ENCODE measurements at regions not wholly inside any gene's neighbourhood (a gene's known extent, or its start where the extent isn't known, plus 50 kb on each side); places are given as distances from the start of the nearest gene placed in this dataset.

DNA sequence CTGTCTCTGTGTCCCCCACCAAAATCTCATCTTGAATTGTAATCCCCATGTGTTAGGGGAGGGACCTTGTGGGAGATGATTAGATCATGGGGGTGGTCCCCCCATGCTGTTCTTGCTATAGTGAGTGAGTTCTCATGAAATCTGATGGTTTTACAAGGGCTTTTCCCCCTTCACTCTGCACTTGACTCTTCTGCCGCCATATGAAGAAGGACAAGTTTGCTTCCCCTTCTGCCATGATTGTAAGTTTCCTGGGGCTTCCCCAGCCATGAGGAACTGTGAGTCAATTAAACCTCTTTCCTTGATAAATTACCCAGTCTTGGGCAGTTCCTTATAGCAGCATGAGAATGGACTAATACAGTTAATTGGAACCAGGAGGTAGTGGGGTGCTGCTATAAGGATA is 137.1 kb upstream of the RAB4A start:
- no peak for TF ChIP-seq ELF4 (CRISPR knock-in tag; IDR thresholded peaks at IDR 0.05; ENCODE audit: borderline replicate concordance)
- no peak for TF ChIP-seq RELA (CRISPR knock-in tag; IDR thresholded peaks at IDR 0.05)
- no peak for TF ChIP-seq SETDB1 (CRISPR knock-in tag; IDR thresholded peaks at IDR 0.05; ENCODE audit: borderline replicate concordance)
- no peak for TF ChIP-seq STAG1 (CRISPR knock-in tag; IDR thresholded peaks at IDR 0.05)
- TF ChIP-seq, protein P1, sequence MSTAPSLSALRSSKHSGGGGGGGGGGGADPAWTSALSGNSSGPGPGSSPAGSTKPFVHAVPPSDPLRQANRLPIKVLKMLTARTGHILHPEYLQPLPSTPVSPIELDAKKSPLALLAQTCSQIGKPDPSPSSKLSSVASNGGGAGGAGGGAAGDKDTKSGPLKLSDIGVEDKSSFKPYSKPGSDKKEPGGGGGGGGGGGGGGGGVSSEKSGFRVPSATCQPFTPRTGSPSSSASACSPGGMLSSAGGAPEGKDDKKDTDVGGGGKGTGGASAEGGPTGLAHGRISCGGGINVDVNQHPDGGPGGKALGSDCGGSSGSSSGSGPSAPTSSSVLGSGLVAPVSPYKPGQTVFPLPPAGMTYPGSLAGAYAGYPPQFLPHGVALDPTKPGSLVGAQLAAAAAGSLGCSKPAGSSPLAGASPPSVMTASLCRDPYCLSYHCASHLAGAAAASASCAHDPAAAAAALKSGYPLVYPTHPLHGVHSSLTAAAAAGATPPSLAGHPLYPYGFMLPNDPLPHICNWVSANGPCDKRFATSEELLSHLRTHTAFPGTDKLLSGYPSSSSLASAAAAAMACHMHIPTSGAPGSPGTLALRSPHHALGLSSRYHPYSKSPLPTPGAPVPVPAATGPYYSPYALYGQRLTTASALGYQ (CRISPR knock-in tag; IDR thresholded peaks at IDR 0.05) = no peak
- TF ChIP-seq ZNF205 (CRISPR knock-in tag; IDR thresholded peaks at IDR 0.05) = no peak
- TF ChIP-seq, protein P2, sequence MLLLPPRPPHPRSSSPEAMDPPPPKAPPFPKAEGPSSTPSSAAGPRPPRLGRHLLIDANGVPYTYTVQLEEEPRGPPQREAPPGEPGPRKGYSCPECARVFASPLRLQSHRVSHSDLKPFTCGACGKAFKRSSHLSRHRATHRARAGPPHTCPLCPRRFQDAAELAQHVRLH (CRISPR knock-in tag; IDR thresholded peaks at IDR 0.05; ENCODE audit: borderline replicate concordance, low read depth) = no peak
- TF ChIP-seq PHF21A (CRISPR knock-in tag; IDR thresholded peaks at IDR 0.05) = no peak
- no peak for TF ChIP-seq ZNF558 (CRISPR knock-in tag; IDR thresholded peaks at IDR 0.05; ENCODE audit: borderline replicate concordance)
- TF ChIP-seq, protein P3, sequence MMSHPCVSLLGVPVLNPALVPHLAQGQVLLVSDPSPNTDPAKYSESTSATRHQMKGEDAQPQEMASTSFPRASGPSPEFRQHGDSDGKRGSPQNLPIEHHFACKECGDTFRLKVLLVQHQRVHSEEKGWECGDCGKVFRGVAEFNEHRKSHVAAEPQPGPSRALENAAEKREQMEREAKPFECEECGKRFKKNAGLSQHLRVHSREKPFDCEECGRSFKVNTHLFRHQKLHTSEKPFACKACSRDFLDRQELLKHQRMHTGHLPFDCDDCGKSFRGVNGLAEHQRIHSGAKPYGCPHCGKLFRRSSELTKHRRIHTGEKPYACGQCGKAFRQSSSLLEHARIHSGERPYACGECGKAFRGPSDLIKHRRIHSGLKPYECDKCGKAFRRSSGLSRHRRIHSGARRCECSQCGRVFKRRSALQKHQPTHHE (CRISPR knock-in tag; IDR thresholded peaks at IDR 0.05; ENCODE audit: borderline replicate concordance) = no peak
- no peak for TF ChIP-seq MAZ (IDR thresholded peaks at IDR 0.05; ENCODE audit: borderline replicate concordance, low read depth, low read length)
- TF ChIP-seq MAZ (CRISPR knock-in tag; IDR thresholded peaks at IDR 0.05; ENCODE audit: low read depth) = no peak
- no peak for TF ChIP-seq FOXP1 (IDR thresholded peaks at IDR 0.05)
- TF ChIP-seq FOXP1 (CRISPR knock-in tag; IDR thresholded peaks at IDR 0.05) = no peak
- TF ChIP-seq GABPA (IDR thresholded peaks at IDR 0.05; ENCODE audit: low read depth, low read length) = no peak
- no peak for TF ChIP-seq GABPA (CRISPR knock-in tag; IDR thresholded peaks at IDR 0.05; ENCODE audit: low read depth)

All from HepG2 (cell line).